Left forelimb (tissue), 1 donor: ENCODE measurements at regions not wholly inside any gene's neighbourhood (a gene's known extent, or its start where the extent isn't known, plus 50 kb on each side); places are given as distances from the start of the nearest gene placed in this dataset.

ENCODE experiments used
- DNase-seq: peaks from one replicate; pipeline ENCODE4 v3.0.0-alpha.2; 2018; ENCODE audit warnings: low spot score

DNA sequence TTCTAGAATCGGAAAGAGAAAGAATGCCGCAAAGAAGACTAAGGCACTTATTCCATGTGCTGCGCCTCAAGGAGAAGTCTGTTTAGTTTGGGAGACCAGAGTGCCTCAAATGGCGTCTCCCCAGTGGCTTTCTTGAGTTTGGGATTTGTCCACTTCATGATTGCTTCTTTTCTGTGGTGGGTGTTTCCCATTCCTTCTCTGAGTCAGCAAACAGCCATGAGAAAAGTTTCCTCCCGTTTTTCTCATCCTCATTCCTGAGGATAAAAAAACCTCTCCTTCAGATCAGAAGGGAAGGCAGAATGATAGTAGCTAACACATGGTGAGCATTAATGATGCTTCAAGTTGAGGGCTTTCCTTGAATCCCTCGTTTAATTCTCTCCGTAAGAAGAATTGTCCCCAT is 275.9 kb upstream of the WWC1 start:
- no peak for DNase-seq

DNA sequence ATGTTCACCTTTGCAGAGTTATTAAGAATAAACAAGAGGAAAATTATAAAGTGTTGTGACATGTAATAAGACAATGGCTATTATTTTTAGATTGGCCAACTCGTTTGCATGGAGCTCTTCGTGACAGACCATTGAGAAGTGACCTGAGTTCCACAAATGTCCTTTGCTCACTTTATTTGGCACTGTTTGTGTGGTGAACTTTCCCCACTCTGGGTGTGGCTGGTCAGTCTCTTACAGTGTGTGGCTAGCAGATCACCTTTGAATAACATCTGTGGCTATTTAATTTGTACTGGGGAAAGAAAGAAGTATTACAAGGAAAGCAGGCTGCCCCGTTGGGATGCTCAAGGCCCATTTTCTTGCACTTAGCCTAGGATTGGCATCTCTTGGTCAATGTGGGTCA is 274.1 kb upstream of the WWC1 start:
- no peak for DNase-seq

DNA sequence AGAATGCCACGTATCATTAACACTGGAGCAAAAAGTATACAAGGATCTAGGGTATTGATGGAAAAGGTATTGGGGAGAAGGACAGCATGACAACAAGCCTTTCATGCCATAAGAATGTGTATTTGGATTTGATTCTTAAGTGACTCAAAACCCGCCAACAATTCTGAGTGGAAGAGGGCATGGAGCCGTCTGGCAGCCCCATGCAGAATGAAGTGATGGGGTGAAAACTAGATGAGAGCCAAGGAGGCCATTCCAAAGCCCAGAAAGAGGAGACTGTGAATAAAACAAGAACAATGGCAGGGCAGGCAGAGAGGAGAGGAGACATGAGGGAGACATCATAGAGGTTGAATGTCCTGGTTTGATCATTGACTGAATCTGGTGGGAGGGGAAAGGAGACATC is 272.3 kb upstream of the WWC1 start:
- no peak for DNase-seq

DNA sequence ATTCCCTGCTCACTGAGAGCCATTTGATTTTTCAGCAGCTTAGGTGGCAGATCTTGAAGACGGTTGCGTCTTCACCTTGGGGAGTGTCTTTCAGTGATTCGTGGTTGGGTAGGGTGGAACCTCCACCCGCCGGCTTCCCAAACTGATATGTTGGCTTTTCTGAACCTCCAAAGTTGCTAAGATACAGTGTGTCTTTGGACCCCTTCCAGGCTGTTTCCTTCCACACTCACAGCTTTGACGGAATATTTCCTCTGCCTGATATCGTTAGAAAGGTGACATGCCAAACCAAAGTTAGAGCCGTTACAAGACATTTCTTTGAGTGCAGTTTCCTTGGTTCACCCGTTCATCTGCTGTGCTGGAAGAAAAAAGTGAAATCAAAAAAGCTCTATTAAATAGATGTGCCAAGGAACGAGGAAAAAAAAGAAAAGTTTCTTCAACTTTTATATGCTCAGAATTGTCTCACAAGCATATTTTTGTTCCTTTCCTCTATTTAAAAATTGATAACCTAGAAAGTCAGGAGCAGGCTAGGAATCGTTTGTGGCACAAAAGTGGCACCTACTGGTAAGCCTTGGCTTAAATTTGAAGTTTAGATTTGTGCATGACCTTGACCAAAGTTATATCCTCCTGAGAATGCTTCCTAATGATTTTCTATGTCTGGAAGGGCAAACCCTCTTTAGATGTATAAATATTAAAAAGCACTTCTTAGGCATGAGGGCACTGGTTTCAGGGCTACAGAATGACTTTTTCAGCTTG is 270.7 kb upstream of the WWC1 start:
- DNase-seq, result no peak

DNA sequence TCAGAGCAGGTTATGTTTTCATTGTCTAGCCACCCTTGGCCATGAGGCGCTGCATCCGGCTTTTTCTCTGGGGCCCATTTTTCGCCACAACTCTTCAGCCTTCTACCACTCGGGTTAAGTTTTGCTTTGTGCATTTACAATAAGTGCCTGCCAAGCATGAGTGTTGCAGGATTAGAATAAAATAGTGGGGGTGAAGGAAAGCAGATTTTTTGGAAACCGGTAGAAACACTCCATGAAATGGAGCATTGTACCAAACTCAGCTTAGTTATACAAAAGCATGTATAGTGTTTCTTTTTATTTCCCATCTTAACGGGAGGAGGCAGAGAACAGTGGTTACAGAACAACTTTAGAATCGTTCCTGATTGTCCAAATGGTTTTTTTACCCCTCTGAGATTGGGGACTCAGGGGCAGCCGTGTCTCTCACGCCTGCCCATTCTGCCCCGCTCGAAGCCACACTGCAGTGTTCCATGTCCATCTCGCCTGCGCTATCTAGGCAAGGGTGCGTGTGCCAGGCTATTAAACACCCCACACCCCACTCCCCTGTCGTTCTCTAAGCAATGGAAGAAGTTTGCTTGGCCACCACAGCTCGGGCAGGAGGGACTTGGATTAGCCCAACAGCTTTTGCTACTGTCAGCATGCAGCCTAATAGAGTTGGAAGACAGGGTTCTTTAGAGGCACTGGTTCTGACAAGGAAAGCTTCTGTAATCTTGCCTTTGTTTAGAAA is 268.8 kb upstream of the WWC1 start:
- no peak for DNase-seq

DNA sequence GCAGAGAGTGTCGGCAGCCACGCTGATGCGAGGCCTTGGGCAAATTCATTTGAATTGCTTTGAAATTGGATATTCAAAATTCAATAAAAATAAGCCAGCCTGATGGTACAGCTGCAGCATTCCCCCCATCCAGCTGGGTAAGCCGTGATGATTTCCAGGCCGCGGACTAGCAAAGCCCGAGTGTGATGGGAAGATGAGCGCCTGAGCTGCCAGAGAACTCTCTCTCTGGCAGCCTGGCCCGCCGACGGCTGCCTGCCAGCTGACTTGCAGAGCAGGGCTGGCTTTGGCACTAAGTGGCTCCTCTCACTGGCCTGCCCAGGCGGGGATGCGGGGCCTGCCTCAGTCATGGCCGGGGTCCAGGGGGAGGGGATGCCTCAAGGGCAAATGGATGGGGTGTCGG is 268.3 kb upstream of the WWC1 start:
- peak; percentile 78 for DNase-seq

DNA sequence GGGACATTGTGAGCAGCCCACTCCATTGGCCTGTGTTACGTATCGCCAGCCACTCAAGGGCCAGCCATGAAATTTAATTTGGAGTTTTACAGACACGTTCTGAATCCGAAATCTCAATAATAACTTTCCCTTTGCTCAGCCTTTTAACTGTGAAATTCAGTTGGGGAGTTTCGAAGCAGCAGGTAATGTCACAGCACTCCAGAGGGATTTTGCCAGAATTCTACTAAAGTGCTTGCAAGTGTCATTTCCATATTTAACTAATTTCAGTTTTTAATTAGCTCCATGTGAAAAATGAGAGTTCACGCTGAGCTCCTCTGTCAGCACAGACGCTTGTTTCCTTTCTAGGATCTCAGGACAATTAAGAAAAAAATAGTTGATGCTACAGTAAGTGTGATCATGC is 267.1 kb upstream of the WWC1 start:
- no peak for DNase-seq

DNA sequence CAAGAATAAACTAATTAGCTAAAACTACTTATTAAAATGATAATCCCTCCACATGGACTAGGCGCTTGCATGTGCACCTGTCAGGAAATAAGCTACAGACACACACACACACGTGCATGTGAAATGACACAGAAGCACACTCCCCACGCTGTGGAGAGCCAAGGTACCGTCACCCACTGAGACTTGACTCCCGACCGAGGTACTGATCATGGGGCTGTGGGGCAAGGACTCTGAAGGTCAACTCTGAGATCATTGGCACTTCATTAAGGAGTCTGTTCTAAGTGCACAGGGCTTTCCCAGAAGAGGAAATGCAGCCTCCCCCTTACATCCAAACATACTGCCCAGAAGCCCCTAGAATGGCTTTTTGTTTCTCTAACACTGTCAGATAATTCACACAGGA is 264.4 kb upstream of the WWC1 start:
- no peak for DNase-seq

DNA sequence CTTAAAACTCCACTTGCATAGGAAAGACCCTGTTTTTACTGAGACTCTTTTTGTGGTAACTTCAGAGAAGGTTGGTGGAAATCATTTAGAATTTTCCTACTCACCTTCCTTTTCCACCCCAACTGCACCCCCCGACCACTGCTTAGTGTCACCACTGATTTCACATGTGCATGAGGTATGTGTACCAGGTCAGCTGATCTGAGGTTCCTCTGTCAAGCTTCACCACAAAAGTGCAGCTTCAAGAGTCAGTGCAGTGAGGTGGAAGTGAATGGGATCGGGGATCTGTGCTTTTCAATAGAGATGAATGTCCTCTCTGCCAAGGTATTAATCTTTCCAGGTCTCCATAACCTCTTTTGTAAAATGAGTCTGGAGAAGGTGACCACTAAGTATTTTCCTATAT is 260.5 kb upstream of the WWC1 start:
- DNase-seq, result no peak

DNA sequence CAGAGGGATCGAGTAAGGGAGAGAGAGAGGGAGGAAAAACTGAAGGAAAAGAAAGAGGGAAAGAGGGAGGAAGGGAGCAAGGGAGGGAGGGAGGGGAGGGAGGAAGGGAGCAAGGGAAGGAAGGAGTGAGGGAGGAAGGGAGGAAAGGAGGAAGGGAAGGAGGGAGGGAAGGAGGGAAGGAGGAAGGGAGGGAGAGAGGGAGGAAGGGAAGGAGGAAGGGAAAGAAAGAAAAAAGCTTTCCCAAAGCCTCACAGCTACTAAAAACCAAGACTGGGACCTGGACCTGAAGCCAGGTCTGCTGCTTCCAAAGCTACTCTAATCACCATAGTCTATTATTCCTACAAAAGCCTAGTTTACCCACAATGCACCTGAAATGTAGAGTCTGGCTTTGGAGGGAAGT is 259.8 kb upstream of the WWC1 start:
- no peak for DNase-seq

DNA sequence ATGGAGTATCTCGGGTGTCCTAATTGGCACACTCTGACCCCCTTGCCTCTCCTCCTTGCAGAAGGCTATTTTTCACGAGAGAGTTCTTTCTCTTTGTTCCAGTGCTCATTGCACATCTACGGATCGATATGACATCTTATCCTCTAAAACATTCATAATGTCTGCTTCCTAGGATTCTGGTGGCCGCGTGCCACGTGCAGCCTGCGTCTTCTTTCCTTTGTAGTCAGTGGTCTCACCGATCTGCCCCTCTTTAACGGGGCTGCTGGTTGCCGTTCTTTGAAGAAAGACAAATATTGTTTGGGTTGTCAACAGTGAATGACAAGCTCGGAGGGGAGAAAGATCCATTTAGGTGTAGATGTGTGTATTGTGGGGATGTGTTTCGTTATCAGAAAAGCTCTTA is 252.4 kb upstream of the WWC1 start:
- no peak for DNase-seq

DNA sequence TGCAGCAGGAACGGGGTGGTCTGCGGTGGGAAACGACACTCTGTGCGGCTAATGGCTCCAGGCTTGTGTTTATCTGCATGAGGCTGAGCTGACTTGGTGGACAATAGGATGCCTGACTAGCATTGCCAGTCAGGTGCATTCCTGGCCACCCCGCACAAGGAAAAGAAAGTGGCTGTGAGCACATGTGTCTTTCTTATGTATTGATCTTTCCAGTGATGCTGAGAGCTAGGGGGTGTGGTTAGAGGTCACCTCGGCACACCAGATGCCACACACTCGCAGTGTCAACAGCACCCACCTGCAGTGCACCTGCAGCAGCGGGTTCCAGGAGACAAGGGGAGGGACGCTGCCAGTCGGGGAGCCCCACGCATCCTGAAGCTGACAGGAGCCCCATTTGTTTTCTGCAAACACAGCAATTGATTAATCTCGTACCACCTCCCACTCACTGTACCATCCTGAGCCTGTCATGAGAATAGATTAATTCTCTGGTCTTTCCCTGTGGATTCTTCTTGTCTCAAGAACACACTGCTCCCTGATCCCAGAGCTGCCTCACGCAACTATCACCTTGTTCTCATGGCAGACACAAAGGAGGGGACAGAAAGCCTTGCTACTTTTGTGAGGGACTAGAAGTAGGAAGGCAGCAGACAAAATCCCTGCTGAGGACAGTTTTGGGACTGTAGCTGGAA is 251.7 kb upstream of the WWC1 start:
- no peak for DNase-seq

DNA sequence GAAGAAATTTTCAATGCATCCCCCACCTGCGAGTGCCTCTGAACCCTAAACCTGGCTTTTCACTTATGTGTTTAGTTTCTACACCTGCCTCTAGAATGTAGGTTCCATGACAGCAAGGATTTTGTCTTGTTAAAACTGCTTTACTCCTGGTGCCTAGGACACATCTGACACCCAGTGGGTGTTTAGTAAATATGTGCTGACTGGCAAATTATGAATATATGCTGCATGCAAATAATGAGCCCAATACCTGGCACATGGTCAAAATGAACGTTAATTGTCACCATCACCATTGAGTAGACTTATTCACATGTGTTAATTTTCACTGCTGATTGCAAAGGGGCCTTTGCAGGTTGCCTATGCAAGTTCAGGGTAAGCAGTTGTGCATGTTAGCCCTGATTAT is 249.9 kb upstream of the WWC1 start:
- DNase-seq, result no peak

DNA sequence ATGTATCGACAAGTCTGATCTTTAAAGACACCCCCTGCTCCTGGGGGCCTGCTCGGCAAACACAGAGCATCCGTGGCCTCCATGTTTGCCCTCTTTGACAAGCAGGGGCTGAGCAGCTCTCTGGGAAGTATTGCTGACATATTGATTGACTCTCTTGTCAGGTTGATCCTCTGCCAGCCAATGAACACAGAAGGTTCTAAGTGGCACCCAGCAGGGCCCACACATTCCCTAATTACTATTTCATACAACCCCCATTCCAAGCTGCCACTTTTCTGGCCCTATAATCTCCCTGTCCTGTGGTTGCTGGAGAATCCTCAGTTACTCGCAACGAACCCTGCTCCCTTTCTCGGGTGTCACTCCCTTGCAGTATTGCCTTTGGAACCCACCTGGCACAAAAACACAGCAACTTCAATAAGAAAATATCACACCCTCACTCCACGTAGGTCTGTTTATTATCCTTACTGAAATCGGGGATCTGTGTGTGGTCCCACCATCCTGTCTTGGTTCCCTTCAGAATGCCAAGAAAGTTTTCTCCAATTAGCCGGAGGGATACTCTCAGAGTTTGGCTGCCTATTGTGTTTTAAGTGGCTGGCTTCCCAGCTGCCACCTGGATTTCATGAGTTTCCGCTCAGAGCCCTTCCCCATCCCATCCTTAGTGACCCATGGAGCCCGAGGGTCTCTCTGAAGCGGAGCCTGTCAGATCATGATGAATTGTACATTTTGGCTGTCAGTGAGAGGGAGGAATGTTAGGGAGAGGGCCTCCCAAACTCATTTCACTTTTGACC is 249.0 kb upstream of the WWC1 start:
- DNase-seq, result no peak

DNA sequence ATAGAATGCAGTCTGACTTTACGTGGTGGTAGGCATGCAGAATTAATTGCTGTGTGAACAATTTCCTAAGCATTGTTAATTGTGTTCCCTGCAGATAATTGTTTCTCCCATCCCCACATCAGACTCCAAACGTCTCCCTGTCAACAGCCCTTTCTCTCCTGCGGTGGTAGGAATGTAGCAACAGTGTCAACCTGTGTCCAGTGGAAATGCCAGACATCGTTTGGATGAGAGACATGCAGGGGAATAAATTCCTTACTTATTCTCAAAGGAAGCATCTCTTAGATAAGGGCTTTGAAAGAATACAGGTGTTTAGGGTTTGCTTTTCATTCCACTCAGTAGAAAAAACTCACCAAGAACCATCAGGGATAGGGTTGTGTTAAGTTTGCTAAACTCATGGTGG is 245.3 kb upstream of the WWC1 start:
- no peak for DNase-seq

DNA sequence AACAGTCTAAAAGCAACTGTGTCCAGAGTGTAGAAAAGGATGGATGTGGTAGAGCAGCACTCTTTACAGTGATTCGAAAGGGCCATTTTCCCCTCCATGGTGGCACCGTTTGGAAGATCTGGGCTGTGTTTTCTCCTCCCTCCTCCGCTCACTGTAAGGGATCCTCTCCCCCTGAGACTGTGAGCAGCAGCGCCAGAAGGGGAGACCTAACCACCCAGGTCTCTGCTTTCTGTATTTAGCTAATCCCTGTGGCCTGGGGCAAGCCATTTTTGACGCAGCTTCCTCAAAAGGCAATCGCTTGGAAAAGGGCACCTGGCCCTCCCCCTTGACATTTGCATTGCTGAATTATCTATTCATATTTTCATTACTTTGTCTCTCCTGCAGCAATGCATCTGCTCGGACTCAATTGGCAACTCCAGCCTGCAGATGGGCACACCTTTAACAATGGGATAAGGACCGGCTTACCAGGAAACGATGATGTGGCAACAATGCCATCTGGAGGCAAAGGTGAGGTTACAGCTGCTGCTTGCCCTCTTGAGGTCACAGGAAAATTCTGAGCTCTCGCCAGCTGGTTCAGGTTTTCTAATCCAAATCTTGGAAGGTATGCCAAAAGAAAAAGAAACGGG is 244.3 kb upstream of the WWC1 start:
- no peak for DNase-seq

DNA sequence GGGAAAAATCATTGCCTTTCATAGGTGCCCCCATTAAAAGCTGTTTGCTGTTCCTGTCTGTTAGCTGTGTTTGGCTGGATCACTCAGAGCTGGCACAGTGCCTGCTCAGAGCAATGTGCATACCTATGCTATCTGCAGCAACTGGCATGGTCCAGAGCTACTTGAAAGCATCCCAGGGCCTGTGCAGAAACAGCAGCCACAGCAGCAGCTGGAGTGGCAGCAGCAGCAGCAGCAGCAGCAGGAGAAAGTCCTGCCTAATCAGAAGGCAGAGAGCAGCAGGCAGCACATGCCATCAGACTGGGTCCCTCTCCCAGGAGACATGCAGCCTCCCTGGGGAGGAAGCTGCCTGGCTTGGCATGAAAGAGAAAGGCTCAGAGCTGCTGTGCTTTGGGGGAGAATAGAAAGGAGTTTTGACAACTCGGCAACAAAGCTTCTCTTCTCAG is 243.8 kb upstream of the WWC1 start:
- DNase-seq, result no peak

DNA sequence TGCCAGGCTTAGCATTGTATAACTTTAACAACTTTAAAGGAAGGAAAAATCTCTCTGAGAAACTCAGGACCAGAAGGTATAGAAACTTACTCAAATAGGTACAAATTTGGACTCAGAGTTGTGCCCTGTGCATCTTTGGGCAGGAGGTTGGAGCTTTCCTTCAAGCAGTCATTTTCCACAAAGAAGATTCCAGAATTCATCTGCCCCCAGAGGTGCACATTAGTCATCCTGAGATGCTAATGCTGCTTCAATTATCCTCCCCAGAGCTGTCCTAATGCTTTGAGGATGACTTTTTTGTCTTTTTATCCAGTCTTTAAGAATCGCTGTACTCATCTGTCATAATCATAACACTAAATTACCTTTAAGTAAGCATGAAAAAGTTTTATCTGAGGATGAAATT is 243.0 kb upstream of the WWC1 start:
- no peak for DNase-seq

DNA sequence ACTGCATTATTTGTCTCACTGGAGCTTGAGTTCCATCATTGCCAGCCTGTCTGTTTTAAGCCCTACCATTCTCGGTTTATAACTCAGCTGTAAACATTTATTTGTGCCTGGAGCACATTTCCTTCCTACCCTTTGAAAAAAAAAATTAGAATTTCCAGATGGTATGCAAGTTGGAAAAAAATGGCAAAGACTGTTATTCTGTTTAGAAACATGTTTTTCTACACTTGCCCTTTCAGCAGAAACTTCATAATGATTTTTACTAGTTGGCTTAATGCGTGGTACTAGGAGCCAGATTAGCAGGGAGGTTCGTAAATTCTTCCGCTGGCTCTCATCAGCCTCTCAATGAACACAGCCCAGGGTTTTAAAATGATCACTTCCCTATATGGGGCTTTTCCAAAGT is 238.8 kb upstream of the WWC1 start:
- DNase-seq, result no peak

DNA sequence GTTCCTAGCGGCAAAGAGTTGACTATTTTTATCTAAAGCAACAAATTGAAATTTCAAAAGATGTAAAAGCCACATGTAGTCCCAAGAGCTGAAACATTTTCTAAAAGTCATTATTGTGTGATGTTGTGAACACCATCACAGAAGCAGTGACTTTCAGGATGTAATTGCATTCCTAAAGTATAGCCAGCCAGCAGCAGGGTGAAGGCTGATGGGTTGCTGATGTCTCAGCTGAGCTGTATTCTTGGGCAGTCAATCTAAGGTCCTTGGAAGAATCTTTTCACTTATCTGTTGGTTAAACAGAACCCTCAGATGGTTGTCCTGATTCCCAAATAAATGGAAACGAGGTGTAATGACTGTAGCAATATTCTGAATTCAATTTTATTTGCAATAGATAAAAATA is 237.4 kb upstream of the WWC1 start:
- DNase-seq, result no peak

DNA sequence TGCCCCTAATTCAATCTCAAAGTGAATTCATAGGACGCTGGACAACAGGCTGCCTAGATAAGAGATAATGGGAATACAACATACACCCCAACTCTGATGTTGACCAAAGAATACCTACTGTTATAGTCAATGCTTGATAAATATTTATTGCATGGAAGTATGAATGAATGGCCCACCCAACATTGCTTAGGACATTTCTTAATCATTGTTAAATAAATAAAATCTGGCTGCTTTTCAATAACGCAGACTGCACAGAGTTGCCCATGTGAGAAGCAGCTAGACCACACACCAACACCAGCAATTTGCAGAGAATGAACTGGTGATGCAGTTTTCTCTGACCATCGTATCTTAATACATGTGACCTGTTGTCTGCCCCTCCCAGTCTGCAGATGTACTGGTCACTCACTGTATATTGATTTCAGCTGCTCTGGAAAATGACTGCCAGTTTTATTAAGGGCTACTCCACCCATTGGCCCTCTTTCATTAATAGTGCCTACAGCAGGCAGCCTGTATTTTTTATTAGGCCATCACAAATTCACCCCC is 236.2 kb upstream of the WWC1 start:
- no peak for DNase-seq

DNA sequence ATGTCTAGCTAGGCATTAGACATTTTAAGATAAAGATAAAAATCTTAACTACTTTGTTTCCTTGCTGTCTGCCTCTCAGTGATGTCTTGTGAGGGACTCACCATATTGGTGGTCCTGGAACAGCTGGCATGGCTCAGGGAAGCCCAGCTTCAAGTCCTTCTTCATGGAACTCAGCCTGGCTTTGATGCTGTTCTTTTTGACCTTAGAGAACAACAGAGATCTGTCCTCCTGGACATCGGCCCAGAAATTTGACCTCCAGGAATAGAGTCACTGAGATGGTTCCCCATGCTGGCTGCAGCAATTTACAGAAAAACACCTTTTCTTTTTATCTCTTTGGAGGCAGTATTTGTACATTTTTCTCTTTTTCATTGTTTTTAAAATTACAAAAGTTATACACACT is 235.5 kb upstream of the WWC1 start:
- DNase-seq, result no peak
